Esophagus muscularis mucosa (tissue), 4 donors: ENCODE measurements at regions not wholly inside any gene's neighbourhood (a gene's known extent, or its start where the extent isn't known, plus 50 kb on each side); places are given as distances from the start of the nearest gene placed in this dataset.

ENCODE experiments used
- EP300 ChIP-seq: sonication (generic); formaldehyde crosslinking; IDR thresholded peaks from one replicate; pipeline ENCODE4 v1.6.1; 2017; ENCODE audit warnings: antibody characterized with exemption
- POLR2A ChIP-seq: fragments of 450-650 bp; IDR thresholded peaks from one replicate; pipeline ENCODE4 v1.6.1; 2017; ENCODE audit warnings: antibody characterized with exemption, moderate library complexity, mild to moderate bottlenecking, low read depth
- POLR2AphosphoS5 ChIP-seq, 2 donors: sonication (generic); formaldehyde crosslinking; IDR thresholded peaks; one replicate each; pipeline ENCODE4 v1.6.1; 2017; ENCODE audit warnings: antibody characterized with exemption in 2 of 2
- TF ChIP-seq, protein P1 (sequence below), 3 experiments: fragments of 200-600 bp in 2 of 3; fragments of 450-650 bp in 1 of 3; sonication (generic) in 2 of 3; IDR thresholded peaks; one replicate each; pipeline ENCODE4 v1.5.1; 2017 to 2019; ENCODE audit warnings: antibody characterized with exemption in 3 of 3, mild to moderate bottlenecking in 2 of 3, moderate library complexity in 1 of 3

GRCh38 chr10:33719005-33719703 lies 384.7 kb upstream of the NRP1 start:
- TF ChIP-seq, protein P1, sequence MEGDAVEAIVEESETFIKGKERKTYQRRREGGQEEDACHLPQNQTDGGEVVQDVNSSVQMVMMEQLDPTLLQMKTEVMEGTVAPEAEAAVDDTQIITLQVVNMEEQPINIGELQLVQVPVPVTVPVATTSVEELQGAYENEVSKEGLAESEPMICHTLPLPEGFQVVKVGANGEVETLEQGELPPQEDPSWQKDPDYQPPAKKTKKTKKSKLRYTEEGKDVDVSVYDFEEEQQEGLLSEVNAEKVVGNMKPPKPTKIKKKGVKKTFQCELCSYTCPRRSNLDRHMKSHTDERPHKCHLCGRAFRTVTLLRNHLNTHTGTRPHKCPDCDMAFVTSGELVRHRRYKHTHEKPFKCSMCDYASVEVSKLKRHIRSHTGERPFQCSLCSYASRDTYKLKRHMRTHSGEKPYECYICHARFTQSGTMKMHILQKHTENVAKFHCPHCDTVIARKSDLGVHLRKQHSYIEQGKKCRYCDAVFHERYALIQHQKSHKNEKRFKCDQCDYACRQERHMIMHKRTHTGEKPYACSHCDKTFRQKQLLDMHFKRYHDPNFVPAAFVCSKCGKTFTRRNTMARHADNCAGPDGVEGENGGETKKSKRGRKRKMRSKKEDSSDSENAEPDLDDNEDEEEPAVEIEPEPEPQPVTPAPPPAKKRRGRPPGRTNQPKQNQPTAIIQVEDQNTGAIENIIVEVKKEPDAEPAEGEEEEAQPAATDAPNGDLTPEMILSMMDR (IDR thresholded peaks at IDR 0.05) = no peak
- TF ChIP-seq POLR2A (no peak), POLR2AphosphoS5 (IDR thresholded peaks at IDR 0.05) (no peak), EP300 (no peak)
